Activated CD4-positive, alpha-beta memory T cell treated with anti-CD3 and anti-CD28 coated beads for 36 hours (primary cell): ENCODE measurements at regions not wholly inside any gene's neighbourhood (a gene's known extent, or its start where the extent isn't known, plus 50 kb on each side); places are given as distances from the start of the nearest gene placed in this dataset.

Experiments
- CTCF ChIA-PET: fragments of 350-600 bp; sonication (Branson Sonifier 250); formaldehyde crosslinking; loops from one replicate; lab custom pipeline; 2021; ENCODE audit warnings: antibody characterized with exemption, inconsistent platforms; lab: Charles Lee
- POLR2A ChIA-PET: fragments of 350-600 bp; sonication (Branson Sonifier 250); formaldehyde crosslinking; loops from one replicate; lab custom pipeline; 2021; ENCODE audit warnings: antibody characterized with exemption; lab: Charles Lee
- DNase-seq: peaks from one replicate; pipeline ENCODE4 v3.0.0-alpha.2; 2020
- H3K27ac Mint-ChIP-seq: one replicate; pipeline ENCODE4 v1.8.0; 2021; ENCODE audit warnings: mixed read lengths
- H3K27me3 Mint-ChIP-seq: one replicate; pipeline ENCODE4 v1.8.0; 2021; ENCODE audit warnings: mixed read lengths
- H3K36me3 Mint-ChIP-seq: one replicate; pipeline ENCODE4 v1.8.0; 2021; ENCODE audit warnings: mixed read lengths
- H3K4me1 Mint-ChIP-seq: one replicate; pipeline ENCODE4 v1.8.0; 2021; ENCODE audit warnings: low read depth, mixed read lengths
- H3K4me3 Mint-ChIP-seq: one replicate; pipeline ENCODE4 v1.8.0; 2021; ENCODE audit warnings: mild to moderate bottlenecking, mixed read lengths
- H3K9me3 Mint-ChIP-seq: one replicate; pipeline ENCODE4 v1.8.0; 2021; ENCODE audit warnings: mixed read lengths
- intact Hi-C: fragments of 100-400 bp; cut with micrococcal nuclease; formaldehyde crosslinking; loops from one replicate; pipeline ENCODE4 v1.15.1; 2023

- ChIA-PET POLR2A (no interaction called here), CTCF (no interaction called here)
- no peak for DNase-seq
- H3K36me3 Mint-ChIP-seq = no peaks in the 10 kb centered on the region
- H3K4me1 Mint-ChIP-seq = no peaks in the 10 kb centered on the region
- no peak overlapping the region for H3K27ac Mint-ChIP-seq
- H3K27me3 Mint-ChIP-seq = no peaks in the 10 kb centered on the region
- H3K9me3 Mint-ChIP-seq = peaks cover 15% of the 10 kb centered on the region
- intact Hi-C loops = no loop called here
- no peak overlapping the region for H3K4me3 Mint-ChIP-seq
These were observed 599.1 kb upstream of the FAT3 start for GRCh38 chr11:91625495-91625894.

GRCh38 chr11:91624021-91624420, 600.6 kb upstream of the FAT3 start:
- Mint-ChIP-seq H3K27ac (no peak overlapping the region), H3K9me3 (peaks cover 19% of the 10 kb centered on the region), H3K4me1 (no peaks in the 10 kb centered on the region), H3K36me3 (no peaks in the 10 kb centered on the region), H3K4me3 (no peak overlapping the region), H3K27me3 (no peaks in the 10 kb centered on the region)
- POLR2A ChIA-PET = no interaction called here
- intact Hi-C loops = no loop called here
- DNase-seq = no peak
- CTCF ChIA-PET = no interaction called here

- CTCF ChIA-PET = no interaction called here
- Mint-ChIP-seq H3K36me3 (no peaks in the 10 kb centered on the region), H3K4me1 (no peaks in the 10 kb centered on the region), H3K9me3 (peaks cover 5% of the 10 kb centered on the region), H3K4me3 (no peak overlapping the region), H3K27ac (no peak overlapping the region), H3K27me3 (no peaks in the 10 kb centered on the region)
- no peak for DNase-seq
- POLR2A ChIA-PET = no interaction called here
- intact Hi-C loops = no loop called here
These were observed 615.9 kb upstream of the FAT3 start for GRCh38 chr11:91608677-91609076.

GRCh38 chr11:91596111-91596510, 628.5 kb upstream of the FAT3 start:
- H3K27ac Mint-ChIP-seq = no peak overlapping the region
- H3K36me3 Mint-ChIP-seq = no peaks in the 10 kb centered on the region
- intact Hi-C loops = no loop called here
- H3K4me1 Mint-ChIP-seq = no peaks in the 10 kb centered on the region
- ChIA-PET POLR2A (no interaction called here), CTCF (no interaction called here)
- DNase-seq = no peak
- H3K9me3 Mint-ChIP-seq = peaks cover 20% of the 10 kb centered on the region
- no peaks in the 10 kb centered on the region for H3K27me3 Mint-ChIP-seq
- H3K4me3 Mint-ChIP-seq = no peak overlapping the region

- no peaks in the 10 kb centered on the region for H3K27me3 Mint-ChIP-seq
- H3K4me1 Mint-ChIP-seq = no peaks in the 10 kb centered on the region
- no peaks in the 10 kb centered on the region for H3K36me3 Mint-ChIP-seq
- no peak for DNase-seq
- intact Hi-C loops = no loop called here
- CTCF ChIA-PET = no interaction called here
- H3K27ac Mint-ChIP-seq = no peak overlapping the region
- H3K4me3 Mint-ChIP-seq = no peak overlapping the region
- POLR2A ChIA-PET = no interaction called here
- peaks cover 35% of the 10 kb centered on the region for H3K9me3 Mint-ChIP-seq
These were observed 633.6 kb upstream of the FAT3 start for GRCh38 chr11:91591021-91591420.

- no peaks in the 10 kb centered on the region for H3K27me3 Mint-ChIP-seq
These were observed 637.5 kb upstream of the FAT3 start for GRCh38 chr11:91587131-91587530.

GRCh38 chr11:91585035-91585801, 639.4 kb upstream of the FAT3 start:
- peaks cover 52% of the 10 kb centered on the region for H3K9me3 Mint-ChIP-seq

More at GRCh38 chr11:91587131-91587530, 637.5 kb upstream of the FAT3 start:
- DNase-seq = no peak
- peaks cover 47% of the 10 kb centered on the region for H3K9me3 Mint-ChIP-seq
- H3K4me3 Mint-ChIP-seq = no peak overlapping the region
- intact Hi-C loops = no loop called here
- no peak overlapping the region for H3K27ac Mint-ChIP-seq
- ChIA-PET CTCF (no interaction called here), POLR2A (no interaction called here)
- H3K4me1 Mint-ChIP-seq = no peaks in the 10 kb centered on the region
- H3K36me3 Mint-ChIP-seq = no peaks in the 10 kb centered on the region

GRCh38 chr11:91563176-91563575, 661.4 kb upstream of the FAT3 start:
- peaks cover 22% of the 10 kb centered on the region for H3K9me3 Mint-ChIP-seq
- ChIA-PET POLR2A (no interaction called here), CTCF (no interaction called here)
- H3K4me1 Mint-ChIP-seq = no peaks in the 10 kb centered on the region
- H3K27me3 Mint-ChIP-seq = no peaks in the 10 kb centered on the region
- intact Hi-C loops = no loop called here
- no peak overlapping the region for H3K27ac Mint-ChIP-seq
- H3K36me3 Mint-ChIP-seq = no peaks in the 10 kb centered on the region
- DNase-seq = no peak
- no peak overlapping the region for H3K4me3 Mint-ChIP-seq

More at GRCh38 chr11:91585035-91585801, 639.4 kb upstream of the FAT3 start:
- intact Hi-C loops = no loop called here
- H3K27me3 Mint-ChIP-seq = no peaks in the 10 kb centered on the region
- no peak for DNase-seq
- no peak overlapping the region for H3K4me3 Mint-ChIP-seq
- POLR2A ChIA-PET = no interaction called here
- CTCF ChIA-PET = no interaction called here
- no peaks in the 10 kb centered on the region for H3K4me1 Mint-ChIP-seq
- no peaks in the 10 kb centered on the region for H3K36me3 Mint-ChIP-seq
- H3K27ac Mint-ChIP-seq = no peak overlapping the region

GRCh38 chr11:91560434-91560833, 664.2 kb upstream of the FAT3 start:
- CTCF ChIA-PET = no interaction called here
- H3K4me3 Mint-ChIP-seq = no peak overlapping the region

GRCh38 chr11:91538065-91538464, 686.6 kb upstream of the FAT3 start:
- no peak overlapping the region for H3K27ac Mint-ChIP-seq
- ChIA-PET POLR2A (no interaction called here), CTCF (no interaction called here)
- no peak for DNase-seq
- no peaks in the 10 kb centered on the region for H3K27me3 Mint-ChIP-seq
- no peak overlapping the region for H3K4me3 Mint-ChIP-seq
- intact Hi-C loops = no loop called here
- peaks cover 22% of the 10 kb centered on the region for H3K9me3 Mint-ChIP-seq
- H3K36me3 Mint-ChIP-seq = no peaks in the 10 kb centered on the region
- no peaks in the 10 kb centered on the region for H3K4me1 Mint-ChIP-seq

More at GRCh38 chr11:91560434-91560833, 664.2 kb upstream of the FAT3 start:
- no peak for DNase-seq
- H3K27me3 Mint-ChIP-seq = no peaks in the 10 kb centered on the region
- intact Hi-C loops = no loop called here
- H3K9me3 Mint-ChIP-seq = peaks cover 19% of the 10 kb centered on the region
- H3K27ac Mint-ChIP-seq = no peak overlapping the region
- no peaks in the 10 kb centered on the region for H3K36me3 Mint-ChIP-seq
- no peaks in the 10 kb centered on the region for H3K4me1 Mint-ChIP-seq
- POLR2A ChIA-PET = no interaction called here

GRCh38 chr11:91536366-91536765, 688.3 kb upstream of the FAT3 start:
- Mint-ChIP-seq H3K4me1 (no peaks in the 10 kb centered on the region), H3K9me3 (peaks cover 23% of the 10 kb centered on the region), H3K27me3 (no peaks in the 10 kb centered on the region), H3K4me3 (no peak overlapping the region), H3K36me3 (no peaks in the 10 kb centered on the region), H3K27ac (no peak overlapping the region)
- intact Hi-C loops = no loop called here
- no peak for DNase-seq
- CTCF ChIA-PET = no interaction called here
- POLR2A ChIA-PET = no interaction called here

- Mint-ChIP-seq H3K4me1 (no peaks in the 10 kb centered on the region), H3K36me3 (no peaks in the 10 kb centered on the region), H3K9me3 (peaks cover 27% of the 10 kb centered on the region), H3K27ac (no peak overlapping the region), H3K4me3 (no peak overlapping the region), H3K27me3 (no peaks in the 10 kb centered on the region)
- ChIA-PET POLR2A (no interaction called here), CTCF (no interaction called here)
- no peak for DNase-seq
- intact Hi-C loops = no loop called here
These were observed 695.7 kb upstream of the FAT3 start for GRCh38 chr11:91528965-91529364.

GRCh38 chr11:91527380-91528030, 697.1 kb upstream of the FAT3 start:
- Mint-ChIP-seq H3K27ac (no peak overlapping the region), H3K4me3 (no peak overlapping the region), H3K36me3 (no peaks in the 10 kb centered on the region), H3K4me1 (no peaks in the 10 kb centered on the region), H3K9me3 (peaks cover 23% of the 10 kb centered on the region), H3K27me3 (no peaks in the 10 kb centered on the region)
- DNase-seq = no peak
- intact Hi-C loops = no loop called here
- ChIA-PET CTCF (no interaction called here), POLR2A (no interaction called here)
